HG02938 (cell line): ENCODE measurements at regions not wholly inside any gene's neighbourhood (a gene's known extent, or its start where the extent isn't known, plus 50 kb on each side); places are given as distances from the start of the nearest gene placed in this dataset.

Source experiments
- ATAC-seq: cut with Tn5 transposase; IDR thresholded peaks from one replicate; pipeline ENCODE4 v1.9.1; 2021; ENCODE audit warnings: mild to moderate bottlenecking, moderate library complexity; ENCODE audit not compliant: unreplicated experiment

GRCh38 chr4:60250657-60251056, 949.5 kb upstream of the ADGRL3 start:
- no peak for ATAC-seq

DNA sequence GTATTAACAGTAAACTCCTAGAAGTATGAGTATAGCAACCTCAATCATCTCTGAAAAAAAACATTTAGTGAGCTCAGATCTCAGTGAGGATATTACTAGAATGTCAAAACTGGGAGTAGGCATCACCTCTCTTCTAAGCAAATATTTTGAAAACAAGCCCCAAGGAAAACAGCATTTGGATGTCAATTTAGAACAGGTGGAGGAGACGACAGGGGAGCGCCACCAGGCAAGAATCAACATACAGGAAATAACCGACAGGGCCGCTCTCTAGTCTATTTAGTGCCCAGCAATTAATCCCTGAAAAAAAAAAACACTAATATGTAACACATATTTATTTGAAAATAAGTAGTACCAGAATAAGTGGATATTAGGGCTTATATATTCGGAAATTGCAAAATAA, 940.3 kb upstream of the ADGRL3 start:
- ATAC-seq, result no peak

DNA sequence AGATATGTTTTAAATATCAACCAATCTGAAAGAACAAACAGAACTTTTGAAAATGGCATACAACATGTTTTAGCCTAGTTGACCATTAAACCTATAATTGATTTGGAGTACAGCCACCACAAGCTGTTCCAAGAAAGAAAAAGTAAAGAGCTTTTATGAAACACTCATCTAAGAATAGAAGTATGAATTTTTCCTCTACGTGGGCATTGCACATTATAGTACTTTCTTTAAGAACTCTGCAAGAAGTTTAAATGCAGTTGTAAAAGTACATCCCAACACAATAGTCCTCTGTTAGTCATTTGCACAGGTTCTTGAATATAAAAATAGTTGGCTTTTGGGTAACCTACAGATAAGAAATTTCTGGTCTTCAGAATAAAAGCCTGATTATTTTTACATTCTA, 933.6 kb upstream of the ADGRL3 start:
- ATAC-seq, result no peak

GRCh38 chr4:60296386-60296785, 903.7 kb upstream of the ADGRL3 start:
- ATAC-seq, result no peak

- no peak for ATAC-seq
Observed at GRCh38 chr4:60313611-60314178, 886.4 kb upstream of the ADGRL3 start.

DNA sequence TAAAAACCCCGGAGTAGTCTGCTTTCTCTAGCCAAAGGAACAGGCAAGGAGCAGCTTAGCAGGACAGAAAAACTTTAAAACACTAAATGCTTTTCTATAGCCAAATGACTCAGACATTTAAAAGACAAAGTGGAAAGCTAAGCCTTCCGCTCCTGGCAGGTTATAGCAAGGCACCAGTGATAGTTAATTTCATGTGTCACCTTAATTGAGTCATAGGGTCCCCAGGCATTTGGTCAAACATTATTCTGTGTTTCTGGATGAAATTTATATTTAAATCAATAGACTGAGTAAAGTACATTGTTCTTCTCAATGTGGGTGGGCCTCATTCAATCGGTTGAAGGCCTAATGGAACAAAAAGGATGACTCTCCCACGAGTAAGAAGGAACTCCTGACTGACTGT, 885.7 kb upstream of the ADGRL3 start:
- no peak for ATAC-seq

GRCh38 chr4:60315586-60315985, 884.5 kb upstream of the ADGRL3 start:
- no peak for ATAC-seq

DNA sequence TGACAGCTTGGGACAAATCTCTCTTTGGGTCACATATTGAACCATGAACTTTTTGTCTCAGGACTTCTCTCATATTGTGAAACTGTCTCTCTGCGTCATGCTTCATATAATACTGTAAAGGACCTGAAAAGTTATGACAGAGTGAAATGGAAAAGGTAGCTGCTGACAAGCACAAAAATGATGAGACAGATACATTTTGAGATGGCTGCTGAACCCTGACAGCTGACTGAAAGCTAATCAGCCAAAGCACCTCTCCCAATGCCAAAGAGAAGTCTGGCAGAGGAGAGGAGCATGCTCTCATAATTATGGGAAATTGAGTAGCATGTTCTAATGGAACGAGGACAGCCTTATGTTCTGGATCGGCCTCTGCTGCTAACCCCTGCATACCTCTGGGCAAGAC, 873.4 kb upstream of the ADGRL3 start:
- no peak for ATAC-seq

DNA sequence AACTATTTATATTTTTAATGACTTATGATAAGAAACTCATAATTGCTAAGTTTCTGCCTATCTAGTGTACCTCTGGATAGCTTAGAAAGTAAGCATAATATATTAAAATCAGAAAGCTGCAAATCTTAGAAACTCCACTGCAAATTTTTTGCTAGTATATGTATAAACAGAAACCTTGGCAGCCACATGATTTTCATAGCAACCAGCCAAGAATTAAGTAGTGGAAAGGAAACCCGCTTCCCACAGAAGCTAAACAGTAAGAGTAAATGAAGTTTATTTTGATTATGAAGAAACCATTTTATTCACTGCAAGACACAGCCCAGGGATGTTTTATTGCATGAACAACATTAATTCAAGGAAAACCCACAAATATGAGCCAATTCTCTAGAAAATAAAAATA, 872.5 kb upstream of the ADGRL3 start:
- no peak for ATAC-seq

GRCh38 chr4:60344908-60345307, 855.2 kb upstream of the ADGRL3 start:
- ATAC-seq, result no peak

GRCh38 chr4:60345392-60345791, 854.7 kb upstream of the ADGRL3 start:
- ATAC-seq, result no peak

GRCh38 chr4:60359746-60360367, 840.3 kb upstream of the ADGRL3 start:
- ATAC-seq, result no peak

GRCh38 chr4:60365176-60365575, 835.0 kb upstream of the ADGRL3 start:
- no peak for ATAC-seq

- ATAC-seq, result no peak
Observed at GRCh38 chr4:60366661-60367060, 833.5 kb upstream of the ADGRL3 start.

DNA sequence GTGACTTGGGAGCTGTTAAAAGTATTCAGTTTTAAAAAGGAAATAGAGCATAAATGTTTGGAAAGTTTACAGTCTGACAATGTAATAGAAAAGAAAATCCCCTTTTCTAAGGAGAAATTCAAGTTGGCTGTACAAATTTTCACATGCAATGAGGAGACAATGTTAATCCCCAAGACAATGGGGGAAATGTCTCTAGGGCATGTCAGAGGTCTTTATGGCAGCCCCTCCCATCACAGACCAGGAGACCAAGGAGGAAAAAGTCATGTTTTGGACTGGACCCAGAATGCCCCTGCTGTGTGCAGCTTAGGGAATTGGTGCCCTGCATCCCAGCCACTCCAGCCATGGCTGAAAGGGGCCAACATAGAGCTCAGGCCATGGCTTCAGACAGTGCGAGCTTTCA, 831.1 kb upstream of the ADGRL3 start:
- ATAC-seq, result no peak

- ATAC-seq, result no peak
Observed at GRCh38 chr4:60378010-60378409, 822.1 kb upstream of the ADGRL3 start.

DNA sequence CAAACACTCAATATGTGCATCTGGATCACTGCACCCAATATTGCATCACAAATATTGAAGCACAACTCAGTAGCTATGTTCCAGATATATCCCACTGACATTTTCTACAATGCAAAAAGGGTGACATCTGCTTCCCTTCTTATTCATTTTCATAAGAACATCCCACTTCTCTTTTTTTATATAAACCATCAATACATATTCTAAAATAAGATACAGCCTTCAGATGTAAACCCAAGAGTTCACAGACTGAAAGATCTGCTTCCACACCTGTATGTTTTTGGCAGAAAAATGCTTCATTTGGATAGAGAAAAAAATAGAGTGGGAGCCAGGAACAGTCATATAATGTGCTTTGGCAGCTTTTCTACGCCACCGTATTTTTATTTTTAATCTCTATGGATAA, 815.6 kb upstream of the ADGRL3 start:
- ATAC-seq, result no peak

GRCh38 chr4:60389633-60390032, 810.5 kb upstream of the ADGRL3 start:
- ATAC-seq, result no peak

GRCh38 chr4:60396341-60397049, 803.6 kb upstream of the ADGRL3 start:
- no peak for ATAC-seq

- ATAC-seq, result no peak
Observed at GRCh38 chr4:60400593-60400992, 799.5 kb upstream of the ADGRL3 start.

DNA sequence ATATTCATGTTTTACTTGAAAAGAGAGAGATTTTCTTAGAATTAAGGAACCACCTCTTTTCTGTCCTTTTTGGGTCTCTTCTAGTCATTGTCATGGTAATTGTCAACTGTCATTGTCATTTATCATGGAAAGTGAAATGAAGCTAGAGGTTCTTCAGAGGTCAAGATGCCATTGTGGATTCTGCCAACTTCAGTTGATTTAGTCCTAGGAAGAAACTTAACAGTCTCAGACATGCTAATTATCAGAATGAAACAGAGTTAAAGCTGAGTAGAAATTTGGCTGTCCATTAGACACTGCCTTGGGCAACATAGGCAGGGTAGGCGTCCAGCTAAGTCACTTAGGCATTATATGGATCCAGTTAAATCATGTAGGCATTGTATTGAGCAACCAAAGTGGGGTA, 796.1 kb upstream of the ADGRL3 start:
- ATAC-seq, result no peak

DNA sequence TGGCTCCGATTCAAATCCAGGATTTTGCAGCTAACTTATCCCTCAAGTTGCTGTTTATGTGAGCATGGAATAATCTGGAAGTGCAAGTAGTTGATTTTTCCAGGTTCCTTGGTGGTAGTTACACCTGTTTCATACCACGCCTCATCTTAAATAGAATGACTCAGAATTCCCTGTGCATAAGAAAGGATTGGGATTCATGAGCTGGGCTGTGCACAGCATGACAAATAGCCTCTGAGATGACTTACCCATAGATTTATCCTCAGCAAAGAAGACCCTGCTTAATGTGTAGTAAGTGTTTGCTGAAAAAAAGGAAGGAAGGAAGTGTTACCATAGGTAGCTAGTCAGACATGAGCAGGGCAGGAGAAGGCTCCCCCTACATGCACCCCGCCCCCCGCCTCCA, 777.7 kb upstream of the ADGRL3 start:
- ATAC-seq, result no peak
